GM12874 (cell line): ENCODE measurements at regions not wholly inside any gene's neighbourhood (a gene's known extent, or its start where the extent isn't known, plus 50 kb on each side); places are given as distances from the start of the nearest gene placed in this dataset.

Experiments used
- TF ChIP-seq, protein P1 (sequence below): IDR thresholded peaks from 2 replicates; pipeline ENCODE4 v1.5.1; 2011; ENCODE audit warnings: low read depth, mild to moderate bottlenecking, control low read depth, low read length, moderate library complexity; ENCODE audit not compliant: insufficient read depth

DNA sequence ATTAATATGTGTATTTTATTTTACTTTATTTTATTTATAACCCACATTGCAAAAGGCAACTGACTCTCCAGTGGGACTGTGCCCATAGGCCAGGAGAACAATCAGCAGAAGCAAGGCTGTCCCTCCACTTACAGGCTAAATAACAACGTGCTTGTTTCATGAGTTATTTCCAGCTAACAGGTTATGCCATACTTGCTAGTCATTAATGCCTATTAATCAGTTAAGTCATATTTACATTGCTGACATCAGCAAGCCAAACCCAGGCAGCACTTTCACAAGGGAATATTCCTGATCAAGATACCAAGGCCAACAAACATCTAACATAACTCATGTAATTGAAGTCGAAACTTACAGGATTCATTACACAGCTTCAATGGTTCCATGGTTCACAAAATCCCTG, 92.1 kb downstream of the EN1 start:
- TF ChIP-seq, protein P1, sequence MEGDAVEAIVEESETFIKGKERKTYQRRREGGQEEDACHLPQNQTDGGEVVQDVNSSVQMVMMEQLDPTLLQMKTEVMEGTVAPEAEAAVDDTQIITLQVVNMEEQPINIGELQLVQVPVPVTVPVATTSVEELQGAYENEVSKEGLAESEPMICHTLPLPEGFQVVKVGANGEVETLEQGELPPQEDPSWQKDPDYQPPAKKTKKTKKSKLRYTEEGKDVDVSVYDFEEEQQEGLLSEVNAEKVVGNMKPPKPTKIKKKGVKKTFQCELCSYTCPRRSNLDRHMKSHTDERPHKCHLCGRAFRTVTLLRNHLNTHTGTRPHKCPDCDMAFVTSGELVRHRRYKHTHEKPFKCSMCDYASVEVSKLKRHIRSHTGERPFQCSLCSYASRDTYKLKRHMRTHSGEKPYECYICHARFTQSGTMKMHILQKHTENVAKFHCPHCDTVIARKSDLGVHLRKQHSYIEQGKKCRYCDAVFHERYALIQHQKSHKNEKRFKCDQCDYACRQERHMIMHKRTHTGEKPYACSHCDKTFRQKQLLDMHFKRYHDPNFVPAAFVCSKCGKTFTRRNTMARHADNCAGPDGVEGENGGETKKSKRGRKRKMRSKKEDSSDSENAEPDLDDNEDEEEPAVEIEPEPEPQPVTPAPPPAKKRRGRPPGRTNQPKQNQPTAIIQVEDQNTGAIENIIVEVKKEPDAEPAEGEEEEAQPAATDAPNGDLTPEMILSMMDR = no peak

DNA sequence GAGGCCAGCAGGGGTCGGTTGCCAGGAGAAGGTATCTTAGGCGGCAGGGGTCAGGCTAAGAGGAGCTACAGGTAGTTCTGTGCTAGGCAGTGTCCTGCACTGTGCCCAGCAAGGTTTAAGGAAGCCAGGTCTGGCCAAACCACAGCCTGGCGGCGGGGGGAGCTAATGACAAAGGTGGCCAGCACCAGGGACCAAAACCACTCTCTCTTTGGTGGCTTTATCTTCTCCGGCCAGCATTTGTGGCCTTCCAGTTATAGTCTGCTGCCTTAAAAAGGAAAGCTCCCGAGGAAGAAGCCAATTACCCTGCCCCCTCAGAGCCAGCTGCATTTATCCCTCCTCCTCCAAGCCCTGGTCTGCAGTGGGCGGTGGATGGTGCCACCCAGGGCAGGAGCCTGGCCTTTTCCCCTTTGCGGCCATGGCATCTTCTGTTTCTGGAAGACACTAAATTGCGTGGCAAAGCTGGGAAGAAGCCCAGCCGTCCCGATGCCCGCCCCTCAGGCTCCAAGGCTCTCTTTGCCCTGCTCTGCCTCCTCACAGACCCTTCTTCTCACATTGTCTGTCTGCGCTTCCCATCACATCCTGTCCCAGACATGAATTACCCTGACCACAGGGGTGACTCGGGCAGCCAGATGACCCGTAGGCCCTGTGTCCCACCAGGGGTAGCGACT, 94.6 kb downstream of the EN1 start:
- TF ChIP-seq, protein P1 = no peak

DNA sequence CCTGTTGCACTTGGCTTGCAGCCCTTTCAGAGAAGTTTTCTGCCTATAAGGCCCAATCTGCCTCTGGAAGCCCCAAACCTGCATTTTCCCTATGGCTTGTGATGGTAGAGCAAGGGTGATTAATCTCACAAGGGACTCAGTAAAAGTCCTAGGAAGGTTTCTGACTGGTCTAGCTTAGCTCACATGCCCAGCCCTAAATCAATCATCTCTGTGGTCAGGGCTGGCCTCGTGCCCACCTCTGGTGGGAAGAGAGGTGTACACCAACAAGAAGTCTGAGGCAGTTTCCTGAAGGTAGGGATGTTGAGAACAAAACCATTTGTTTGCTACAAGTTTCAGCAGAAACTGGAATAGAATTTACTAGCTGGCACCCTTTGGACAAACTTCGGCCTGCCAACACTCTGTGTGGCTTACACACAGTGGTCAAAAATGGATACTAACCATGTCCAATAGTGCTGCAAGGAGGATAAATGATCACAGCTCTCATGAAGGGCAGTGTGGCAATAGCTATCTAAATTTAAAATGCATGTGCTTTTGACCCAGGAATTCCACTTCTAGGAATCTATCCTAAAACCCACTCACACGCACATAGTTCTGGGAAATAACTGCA, 96.4 kb downstream of the EN1 start:
- TF ChIP-seq, protein P1 = no peak

DNA sequence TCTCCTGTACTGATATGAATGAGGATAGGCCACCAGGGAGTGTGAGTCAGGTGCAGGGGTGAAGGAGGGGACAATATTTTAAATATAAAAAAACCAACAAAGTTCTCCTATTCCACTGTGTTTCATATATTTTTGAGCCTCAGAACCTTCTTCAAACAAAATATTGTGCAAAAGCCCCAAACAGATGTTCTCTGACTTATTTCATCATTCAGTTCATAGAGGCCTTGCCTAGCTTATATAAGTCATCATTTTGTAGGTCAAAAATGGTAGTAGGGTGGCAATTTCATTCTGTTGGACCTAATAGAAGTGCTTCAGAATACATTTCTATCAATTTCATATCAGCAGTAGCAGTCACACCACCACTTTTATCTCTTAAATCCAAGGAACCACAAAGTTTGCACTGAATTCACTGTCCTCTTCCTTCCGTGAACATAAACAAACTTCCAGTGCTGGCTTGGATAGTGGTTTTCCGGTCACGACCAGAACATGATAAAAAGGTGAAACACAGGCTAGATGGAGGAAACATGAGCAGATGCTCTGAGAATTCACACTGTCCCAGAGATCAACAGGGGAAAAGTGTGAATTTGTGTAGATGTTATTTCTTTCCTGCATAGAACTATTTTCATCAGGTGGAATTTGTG, 99.1 kb downstream of the EN1 start:
- TF ChIP-seq, protein P1 = no peak

DNA sequence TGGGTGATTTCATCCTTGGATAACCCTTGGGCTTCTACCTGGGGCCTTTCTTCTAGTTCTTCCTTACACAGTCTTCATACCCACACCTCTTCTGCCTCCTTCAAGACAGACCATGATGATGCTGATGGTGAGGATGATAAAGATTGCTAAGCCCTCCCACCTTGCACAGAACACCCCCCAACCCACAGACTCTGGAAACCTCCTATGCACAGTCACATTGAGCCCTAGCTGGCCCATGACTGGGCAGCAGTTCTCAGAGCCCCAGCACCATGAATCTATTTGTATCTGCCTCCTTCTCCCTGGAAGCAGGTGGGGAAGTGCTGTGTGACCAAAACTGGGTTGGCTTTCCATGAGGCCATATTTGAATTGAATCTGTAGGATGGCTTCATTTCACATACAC, 99.8 kb downstream of the EN1 start:
- TF ChIP-seq, protein P1 = no peak

DNA sequence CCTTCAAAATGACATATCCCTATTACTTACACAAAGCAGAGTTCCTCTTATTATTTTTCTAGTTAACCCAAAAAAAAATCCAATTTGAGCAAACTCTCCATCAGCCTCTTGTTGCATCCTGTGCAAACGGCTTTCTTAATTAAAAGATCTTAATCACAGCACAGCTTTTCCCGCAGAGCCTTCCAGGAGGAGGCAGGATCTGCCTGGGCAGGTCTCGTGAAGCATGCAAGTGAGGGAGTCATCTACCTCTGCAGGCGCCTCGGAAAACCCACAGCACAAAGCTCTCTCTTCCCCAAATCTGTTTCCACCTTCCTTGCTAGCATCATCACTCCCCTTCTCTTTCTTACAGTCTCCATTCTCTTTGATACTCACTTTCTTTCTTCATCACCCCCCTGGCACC, 100.4 kb downstream of the EN1 start:
- TF ChIP-seq, protein P1 = no peak

DNA sequence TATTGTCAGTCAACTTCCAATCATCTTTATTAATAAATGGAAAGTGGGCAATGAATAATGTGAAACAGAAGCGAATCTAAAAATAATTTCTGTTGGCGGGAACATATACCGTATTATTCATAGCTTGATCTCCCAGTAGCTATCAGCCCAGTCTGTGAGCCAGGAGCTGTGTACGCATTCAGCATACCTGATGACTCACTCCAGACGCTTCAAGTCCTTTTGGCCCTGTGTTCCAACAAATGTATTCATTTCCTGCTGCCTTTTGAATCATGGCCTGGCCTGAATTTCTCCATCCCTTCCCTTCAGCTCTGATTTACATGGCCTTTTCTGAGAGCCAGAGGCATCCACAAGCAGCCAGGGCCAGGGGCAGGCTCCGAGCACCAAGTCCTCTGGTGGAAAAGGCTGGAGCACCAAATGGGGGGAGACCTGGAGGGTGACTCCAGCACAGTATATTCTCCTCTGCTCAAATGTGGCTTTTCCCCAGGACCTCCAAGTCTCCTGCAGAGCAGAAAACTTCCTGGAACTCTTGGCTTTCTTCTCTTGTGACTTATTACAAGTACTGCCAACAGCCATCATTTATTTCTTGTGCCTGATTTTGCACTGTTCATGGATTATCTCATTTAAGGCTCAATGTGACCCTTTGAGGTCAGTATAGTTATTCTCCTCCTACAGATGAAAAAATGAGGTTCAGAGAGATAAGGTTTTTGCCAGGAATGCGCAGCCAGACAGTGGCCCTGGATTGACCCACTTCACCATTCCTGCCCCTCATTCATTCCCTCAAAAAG, 108.7 kb downstream of the EN1 start:
- TF ChIP-seq, protein P1 = no peak
